Stimulated activated CD8-positive, alpha-beta memory T cell treated with anti-CD3 and anti-CD28 coated beads, Interleukin-12 subunit alpha, Interleukin-12 subunit beta, amount 100 ng/mL, for 1 hour (primary cell): ENCODE measurements at regions not wholly inside any gene's neighbourhood (a gene's known extent, or its start where the extent isn't known, plus 50 kb on each side); places are given as distances from the start of the nearest gene placed in this dataset.
"Not testable (repeated sequence)": the region's sequence is repeated elsewhere in the genome, so short reads cannot be mapped to it uniquely, and the experiment has no call there.

Experiments
- DNase-seq: peaks from one replicate; pipeline ENCODE4 v3.0.0-alpha.2; 2020; ENCODE audit warnings: low read depth

DNA sequence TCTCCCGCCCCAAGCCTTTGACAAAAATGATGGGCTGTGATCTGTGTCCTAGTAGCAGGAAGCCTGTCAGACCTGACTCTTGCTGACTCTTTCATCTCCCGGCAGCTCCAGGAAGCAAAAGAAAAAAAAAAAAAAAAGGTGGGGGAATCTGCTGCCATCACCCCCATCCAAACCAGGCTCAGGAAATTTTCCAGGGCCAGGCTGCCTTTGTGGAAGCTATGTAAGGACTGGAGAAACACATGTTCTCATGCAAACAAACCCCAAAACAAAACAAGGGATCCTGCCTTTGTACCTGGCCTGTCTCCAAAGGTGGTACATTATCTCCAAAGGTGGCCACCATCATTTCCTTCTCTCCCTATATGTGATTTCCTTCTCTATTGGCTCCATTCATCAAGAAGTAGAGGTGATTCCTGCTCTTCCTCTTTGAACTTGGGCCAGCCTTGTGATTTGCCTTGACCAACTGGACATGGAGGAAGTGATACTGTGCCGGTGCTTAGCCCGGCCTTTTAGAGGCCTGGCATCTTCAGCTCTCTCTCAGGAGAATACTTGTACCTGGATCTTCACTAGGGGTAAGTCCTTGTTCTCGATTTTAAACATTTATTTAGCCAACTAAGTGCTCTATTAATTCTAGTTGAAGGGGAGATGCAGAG, 192.2 kb upstream of the SVIL start:
- no peak for DNase-seq

DNA sequence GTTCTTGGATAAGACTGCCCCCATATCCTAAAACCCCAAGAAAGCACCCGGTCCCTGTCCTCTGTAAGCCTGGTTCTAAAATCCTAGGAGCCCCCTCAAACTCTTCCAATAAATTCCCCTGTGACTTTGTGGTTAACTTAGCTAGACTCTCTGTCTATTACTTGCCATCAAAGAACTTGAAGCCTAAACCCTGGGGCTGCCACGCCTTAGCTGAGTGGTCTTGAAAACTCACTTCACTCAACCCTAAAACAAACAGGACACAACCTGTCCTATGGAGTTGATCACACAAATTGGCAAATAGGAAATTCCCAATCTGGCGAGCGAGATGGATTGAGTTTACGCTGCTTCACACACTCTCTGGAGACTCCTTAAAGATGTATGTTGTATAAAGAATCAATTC, 191.4 kb upstream of the SVIL start:
- no peak for DNase-seq

DNA sequence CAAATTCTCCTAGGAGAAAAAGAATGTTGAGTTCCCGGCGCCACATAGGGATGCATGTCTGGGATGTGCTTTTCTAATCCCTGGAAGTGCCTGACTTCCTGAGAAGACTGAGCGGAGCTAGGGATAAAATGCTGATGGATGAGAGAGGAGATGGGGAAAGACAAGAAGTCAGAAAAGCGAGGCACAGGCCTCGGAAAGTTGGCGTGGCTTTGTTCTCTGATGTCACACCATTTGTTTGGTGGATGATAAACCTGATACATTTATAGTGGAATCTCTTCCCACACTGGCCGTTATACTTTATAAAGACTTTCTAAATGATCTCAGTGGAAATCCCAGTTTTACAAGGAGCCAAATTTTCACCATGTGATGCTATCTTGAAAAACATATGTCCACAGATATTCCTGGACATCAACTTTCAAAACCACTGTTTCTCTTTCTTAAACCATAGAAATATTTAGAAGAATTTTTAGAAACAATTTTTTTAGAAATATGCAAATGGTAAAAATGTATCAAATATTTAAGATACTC, 188.8 kb upstream of the SVIL start:
- no peak for DNase-seq

DNA sequence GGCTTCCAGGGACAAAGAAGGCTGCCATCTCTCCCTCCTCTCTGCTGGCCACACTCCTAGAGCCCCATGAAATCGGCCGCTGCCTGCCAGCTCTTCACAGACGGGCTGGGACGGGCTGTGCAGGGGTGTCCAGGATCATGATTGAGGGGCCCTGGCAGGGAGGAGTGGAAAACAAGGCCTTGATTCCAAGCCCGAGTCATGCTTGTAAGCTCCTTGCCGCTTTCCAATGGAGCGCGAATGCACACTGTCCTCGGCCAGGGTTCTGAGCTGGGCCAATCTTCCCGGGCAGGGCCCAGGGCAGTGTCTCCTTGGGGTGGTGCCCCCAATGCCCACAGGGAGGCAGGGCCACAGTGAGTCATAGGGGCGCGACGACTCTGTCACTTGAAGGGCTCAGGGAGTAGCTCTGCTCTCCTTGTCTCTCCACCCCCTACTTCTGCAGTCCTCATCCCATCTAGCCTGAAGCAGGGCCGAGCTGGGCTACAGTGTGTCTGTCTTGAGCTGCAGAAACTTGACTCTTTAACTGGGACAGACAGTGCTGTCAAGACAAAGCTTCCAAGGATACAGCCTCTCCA, 186.2 kb upstream of the SVIL start:
- no peak for DNase-seq

DNA sequence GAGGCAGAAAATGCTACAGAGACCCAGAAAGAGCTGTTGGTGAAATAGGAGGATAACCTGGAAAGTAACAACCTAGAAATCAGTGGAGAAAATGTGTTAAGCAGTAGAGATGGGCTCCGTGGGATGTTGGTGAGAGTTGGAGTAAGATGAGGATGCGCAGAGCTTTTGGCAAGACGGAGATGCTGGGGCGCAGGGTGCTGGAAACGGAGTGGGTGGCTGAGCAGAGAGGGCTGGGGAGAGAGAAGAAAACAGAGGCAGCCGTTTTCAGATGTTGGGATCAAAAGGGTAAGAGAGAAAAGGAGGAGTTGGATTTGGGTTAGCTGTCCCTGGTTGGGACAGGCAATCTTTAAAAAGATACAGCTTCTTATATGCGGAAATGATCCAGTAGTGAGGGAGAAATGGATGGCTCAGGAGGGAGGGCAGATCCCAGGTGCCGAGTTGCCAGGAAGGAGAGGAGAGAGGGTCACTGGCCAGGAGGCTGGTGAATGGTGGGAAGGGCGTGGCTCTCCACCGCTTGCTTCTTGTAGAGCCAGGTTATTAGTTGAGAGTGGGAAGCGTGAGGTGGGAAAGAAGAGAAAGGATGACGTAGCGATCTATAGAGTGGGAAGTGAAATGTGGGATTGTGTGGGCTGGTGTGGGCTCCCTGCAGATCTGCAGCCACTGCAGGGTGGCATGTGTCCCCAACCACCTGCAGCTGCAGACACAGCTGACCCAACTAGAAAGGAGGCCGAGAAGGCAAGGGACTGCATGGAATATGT, 182.2 kb upstream of the SVIL start:
- DNase-seq = no peak

DNA sequence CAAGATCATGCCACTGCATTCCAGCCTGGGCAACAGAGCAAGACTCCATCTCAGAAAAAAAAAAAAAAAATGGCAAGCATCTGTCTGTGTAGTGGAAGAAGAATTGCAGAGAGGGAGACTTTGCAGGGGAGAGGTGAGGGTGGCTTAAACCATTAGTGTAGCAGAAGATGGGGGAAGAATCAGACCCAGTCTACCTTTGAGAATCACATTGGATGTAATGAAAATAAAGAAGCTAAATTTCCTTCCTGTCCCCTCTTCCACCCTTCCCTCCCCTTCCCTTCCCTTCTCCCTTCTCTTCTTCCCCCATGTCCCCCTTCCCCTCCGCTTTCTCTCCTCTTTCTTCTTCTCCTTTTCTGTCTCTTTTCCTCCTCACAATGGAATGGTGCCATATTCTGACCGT, 180.8 kb upstream of the SVIL start:
- no peak for DNase-seq

DNA sequence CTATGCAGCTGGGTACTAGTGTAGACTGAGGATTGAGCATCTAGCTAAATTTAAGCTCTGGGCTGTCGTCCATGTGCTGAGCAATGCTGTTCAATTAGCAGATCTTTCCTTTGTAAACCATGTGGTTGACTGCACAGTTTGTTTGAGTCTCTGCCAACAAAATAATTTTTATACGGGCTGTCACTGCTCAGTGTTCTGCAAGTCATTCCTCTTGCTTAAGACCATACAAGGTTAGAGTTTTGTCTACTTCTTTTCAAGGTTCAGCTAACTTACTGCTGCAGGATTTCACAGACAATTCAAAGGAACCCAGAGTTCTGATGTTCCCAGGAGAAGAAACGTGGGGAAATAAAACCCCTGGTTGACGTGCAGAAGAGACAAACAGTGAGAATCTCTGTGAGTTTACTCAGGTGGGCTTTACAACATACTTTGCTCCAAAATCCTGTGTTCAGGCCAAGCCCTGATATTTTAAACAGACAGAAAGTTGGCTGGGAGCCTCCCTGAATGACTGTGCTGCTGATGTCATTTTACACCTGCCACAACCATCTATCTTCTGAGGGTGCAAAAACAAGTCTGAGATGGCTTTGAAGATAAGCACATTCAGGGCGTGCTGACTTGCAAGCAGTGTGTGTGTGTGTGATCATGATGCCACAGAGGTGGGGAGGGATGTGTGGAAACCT, 177.1 kb upstream of the SVIL start:
- DNase-seq = no peak

DNA sequence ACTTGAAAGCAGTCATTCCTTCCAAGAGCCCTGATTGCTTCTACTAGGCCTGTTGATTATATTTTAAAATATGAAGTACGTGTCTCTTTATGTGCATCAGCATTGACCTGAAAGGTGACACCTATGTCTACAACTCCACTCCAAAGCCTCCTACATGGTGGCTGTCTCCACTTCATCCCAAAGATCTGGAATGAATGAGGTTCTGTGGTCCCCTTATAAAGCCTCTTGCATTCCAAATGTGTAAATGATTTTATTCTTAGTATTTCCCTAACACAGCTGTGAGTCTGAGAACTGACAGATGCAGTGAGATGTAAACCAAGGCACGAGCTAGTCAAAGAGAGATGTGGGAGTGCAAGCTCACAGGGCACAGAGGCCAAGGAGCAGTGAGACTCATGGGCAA, 176.0 kb upstream of the SVIL start:
- DNase-seq = no peak

DNA sequence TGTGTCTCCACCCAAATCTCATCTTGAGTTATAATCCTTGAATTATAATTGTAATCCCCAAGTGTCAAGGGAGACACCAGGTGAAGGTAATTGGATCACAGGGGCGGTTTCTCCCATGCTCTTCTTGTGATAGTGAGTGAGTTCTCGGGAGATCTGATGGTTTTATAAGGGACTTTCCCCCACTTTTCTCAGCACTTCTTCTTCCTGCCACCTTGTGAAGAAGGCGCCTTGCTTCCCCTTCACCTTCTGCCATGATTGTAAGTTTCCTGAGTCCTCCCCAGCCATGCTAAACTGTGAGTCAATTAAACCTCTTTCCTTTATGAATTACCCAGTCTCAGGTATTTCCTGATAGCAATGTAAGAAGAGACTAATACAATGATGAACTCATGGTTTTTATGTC, 175.5 kb upstream of the SVIL start:
- DNase-seq = not testable (repeated sequence)

DNA sequence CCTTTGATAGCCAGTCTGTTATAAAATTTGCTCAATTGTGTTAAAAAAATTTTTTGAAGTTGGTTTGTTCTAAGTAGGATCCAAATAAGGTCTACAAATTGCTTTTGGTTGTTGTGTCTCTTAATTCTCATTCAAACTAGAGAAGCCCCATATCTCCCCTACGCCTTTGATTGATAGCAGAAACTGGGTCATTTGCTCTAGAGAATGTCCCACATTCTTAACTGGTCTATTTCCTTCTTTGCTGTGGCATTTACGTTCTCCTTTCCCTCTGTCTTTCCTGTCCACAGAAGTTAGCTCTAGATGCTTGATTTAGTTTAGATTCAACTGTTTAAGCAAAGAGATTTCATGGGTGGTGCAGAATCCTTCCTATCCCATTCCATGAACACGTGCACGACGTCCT, 174.6 kb upstream of the SVIL start:
- DNase-seq = no peak

DNA sequence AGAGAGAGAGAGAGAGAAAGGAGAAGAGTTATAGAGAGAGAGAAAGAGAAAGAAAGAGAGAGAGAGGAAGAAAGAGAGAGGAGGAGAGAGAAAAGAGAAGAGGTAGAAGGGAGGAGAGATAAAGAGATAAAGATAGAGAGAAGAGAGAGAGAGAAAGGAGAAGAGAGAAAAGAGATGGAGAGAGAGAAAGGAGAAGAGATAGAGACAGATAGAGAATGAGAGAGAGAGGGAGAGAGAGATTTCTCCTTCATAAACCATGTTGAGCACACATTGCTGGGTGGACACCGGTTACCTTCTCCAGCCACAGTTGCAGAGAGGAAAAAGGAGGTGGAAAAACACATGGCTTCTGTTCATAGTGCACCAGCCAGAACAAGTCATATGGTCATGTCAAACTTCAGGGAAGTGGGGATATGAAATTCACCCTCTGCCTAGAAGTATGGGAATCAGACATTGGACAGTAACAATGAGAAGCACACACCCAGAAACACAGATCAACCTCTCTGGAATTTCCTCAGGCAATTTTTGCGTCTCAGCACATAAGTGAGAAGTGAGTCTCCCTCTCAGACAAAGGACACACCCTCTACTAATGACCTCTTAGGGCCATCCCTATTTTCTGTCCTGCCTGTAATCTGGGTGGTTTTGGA, 172.5 kb upstream of the SVIL start:
- no peak for DNase-seq

DNA sequence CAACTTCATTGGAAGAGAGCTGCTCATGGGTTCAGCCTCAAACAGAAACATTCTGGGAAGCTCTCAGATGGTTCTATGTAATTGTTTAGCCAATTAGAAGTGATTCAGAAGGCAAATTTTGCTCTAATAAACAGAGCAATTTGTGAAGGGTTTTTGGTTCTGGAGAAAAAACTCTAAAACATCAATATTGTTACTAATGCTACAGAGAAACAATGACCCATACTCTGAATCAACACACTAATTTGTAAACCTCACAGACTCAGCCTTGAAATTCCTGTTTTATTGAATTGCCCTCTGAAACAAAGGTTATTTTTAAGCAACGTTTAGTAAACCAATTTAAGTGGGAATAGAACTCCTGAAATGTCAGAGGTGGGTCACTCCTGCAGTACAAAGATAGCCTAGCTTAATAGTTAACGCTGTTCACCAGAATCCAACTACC, 171.6 kb upstream of the SVIL start:
- no peak for DNase-seq

DNA sequence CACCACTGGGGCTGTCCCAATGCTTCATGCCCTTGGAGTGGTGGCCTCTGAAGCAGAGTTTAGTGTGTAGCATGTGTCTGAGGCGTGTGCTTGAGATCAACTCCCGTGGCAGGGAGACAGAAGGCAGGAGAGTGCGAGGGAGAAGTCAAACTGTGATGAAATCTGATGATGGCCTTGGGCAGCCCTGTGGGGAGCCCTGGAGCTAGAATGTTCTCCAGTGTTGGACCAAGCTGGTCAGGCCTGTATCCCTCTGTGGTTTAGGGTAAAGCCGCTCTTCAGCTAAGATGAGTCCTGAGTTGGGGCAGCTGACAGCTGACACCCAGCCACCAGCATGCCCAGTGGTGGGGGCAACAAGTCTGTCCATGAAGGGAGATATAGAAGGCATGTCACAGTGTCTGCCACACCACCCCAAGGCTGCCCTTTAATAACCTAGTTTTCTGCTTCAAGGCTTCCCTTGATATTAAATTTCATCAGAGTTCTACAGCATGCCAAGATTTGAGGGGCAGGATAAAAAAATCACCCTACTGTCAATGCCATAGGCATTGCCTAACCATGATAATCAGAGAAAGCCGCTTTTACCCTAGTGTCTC, 170.5 kb upstream of the SVIL start:
- no peak for DNase-seq

DNA sequence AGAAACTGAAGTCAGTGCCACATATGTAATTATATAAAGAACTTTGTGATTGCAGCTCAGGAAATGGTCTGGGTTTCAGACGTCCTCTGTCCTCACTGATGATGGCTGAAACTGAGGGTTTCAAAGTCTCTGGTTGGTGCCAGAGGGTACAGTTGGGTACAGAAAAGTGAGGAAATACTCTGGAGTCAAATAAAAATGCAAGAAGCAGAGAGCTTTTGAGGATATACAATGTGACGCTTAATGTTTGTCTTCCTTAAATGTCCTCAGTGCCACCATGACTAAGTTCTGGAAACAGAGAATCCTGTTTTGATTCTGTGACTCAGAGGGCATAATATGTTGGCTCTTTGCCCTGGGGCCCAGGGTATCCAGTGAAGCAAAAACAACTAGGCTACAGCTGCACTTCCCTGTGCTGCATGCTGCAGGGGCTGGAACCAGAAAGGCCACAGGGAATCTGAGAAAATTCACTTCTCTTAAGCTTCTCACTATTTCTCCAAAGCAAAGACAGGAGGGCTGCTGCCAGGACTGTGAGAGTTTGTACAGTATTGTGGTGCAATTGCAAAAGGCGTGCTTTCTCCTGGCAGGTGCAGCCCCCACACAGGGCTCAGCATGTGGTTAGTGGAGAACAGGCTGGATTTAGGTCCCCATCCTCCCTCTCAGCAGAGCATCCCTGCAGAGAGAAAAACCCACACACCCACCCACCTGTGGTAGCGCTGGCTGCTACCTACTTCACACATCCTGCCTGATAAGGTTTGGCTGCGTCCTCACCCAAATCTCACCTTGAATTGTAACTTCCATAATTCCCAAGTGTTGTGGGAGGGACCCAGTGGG, 169.5 kb upstream of the SVIL start:
- no peak for DNase-seq

DNA sequence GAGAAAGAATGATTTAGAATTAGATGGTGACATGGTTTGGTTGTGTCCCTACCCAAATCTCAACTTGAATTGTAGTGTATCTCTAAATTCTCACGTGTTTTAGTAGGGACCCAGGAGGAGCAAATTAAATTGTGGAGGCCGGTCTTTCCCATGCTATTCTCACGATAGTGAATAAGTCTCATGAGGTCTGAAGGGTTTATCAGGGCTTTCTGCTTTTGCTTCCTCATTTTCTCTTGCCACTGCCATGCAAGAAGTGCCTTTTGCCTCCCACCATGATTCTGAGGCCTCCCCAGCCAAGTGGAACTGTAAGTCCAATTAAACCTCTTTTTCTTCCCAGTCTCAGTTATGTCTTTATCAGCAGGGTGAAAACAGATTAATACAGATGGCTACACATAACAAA, 167.4 kb upstream of the SVIL start:
- DNase-seq = no peak

DNA sequence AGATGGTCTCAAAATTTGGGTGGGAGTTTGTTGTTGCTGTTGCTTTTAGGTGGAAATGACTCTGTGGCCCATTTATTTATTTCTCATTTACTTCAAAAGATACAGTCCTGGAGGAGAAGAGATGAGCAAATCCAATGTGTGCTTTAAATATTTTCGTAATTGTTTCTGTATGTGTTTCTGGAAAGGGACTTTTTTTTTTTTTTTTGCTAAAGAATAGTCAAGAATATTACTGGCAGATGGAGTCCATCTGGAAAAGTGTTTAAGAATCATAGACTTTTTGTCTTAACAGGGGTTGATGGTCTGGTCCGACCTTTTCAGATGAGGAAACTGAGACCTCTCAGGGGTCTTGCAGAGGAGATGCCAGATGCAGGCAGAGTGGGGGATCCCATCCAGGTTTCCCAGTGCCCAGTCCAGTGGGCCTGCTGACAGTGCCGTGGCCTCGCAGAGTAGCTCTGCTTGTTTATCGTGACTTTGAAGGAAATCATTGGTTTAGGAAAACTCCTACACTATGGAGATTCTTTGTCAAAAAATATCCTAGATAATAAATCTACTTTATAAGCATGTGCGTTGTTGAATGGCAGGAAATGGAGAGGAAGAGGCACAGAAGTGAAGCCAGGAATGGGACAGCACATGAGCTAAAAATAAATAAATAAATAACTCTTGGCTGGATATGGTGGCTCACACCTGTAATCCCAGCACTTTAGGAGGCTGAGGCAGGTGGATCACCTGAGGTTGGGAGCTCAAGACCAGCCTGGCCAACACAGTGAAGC, 164.3 kb upstream of the SVIL start:
- no peak for DNase-seq

DNA sequence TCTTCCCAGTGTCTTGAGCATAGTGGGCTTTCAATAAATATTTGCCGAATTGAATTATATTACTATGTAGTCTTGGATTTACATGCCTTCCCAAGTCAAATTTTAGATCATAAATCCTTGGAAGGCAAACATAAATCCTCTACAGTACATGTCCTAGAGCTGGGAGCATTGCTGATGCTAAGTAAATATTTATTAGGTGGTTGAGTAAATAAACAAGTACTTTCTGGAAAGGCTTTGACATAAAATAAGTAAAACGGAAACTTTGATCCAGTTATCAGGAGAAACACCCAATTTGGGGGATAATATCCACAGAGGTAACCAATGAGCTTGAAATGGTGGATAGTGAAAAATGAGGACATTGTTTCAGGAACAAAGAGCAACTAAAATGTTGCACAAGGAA, 162.8 kb upstream of the SVIL start:
- DNase-seq = no peak

DNA sequence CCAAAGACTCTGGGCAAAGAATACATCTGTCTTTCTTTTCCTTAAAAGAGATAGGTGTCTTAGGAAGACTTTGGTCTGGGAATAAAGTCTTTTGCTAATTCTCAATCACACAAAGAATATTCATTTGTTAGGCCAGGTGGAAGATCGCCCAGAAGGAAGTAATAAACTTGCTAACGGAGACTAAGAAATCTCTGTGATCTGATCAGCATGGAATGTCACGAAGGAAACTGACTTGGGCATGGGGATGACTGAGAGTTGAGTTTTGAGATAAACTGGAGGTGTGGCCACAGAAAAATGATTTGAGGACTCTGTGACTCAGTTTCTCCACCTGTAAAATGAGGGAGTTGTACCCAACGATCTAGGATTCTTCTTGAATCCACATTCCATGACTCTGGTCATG, 161.1 kb upstream of the SVIL start:
- DNase-seq = no peak

DNA sequence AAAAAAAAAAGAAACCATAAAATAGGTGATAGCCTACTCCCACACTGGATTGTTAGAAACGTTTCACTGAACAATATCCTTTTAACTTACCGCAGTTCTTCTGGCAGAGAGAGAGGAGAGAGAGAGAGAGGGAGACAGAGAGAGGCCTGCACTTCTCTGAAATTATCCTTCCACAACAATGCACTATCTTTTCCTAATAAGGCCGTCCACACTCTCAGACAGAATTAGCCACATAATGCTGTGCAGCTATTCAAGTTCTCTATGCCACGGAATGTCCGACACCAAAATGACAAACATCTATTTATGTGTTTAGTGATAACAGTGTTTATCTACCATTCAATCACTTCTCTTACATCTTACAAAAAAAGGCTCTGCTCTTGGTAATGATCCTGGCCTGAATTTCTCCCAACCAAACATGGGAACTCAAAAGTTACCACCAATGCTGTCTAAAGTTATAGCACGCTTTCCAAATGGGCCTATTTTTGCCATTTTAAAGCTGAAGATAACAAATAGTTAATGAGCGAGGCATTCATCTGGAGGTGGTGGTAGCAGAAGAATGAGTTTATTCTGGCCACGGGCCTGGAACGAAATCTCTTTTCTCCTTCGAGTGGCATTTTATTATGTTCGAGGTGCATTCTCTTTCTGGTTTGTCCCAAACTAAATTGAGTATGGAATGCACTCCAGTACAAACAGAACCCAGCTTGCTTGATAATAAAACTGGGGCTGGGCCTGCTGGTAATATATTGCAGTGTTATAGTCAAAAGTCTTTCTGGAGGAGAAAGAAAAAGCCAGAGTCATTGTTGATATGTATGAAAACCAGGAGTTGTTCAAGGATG, 160.2 kb upstream of the SVIL start:
- no peak for DNase-seq
